Activated CD4-positive, alpha-beta memory T cell treated with anti-CD3 and anti-CD28 coated beads for 36 hours (primary cell): ENCODE measurements at regions not wholly inside any gene's neighbourhood (a gene's known extent, or its start where the extent isn't known, plus 50 kb on each side); places are given as distances from the start of the nearest gene placed in this dataset.
A peak's percentile ranks its signal among the peaks of the same experiment; 100 is the strongest.

Source experiments
- CTCF ChIA-PET: fragments of 350-600 bp; sonication (Branson Sonifier 250); formaldehyde crosslinking; loops from one replicate; lab custom pipeline; 2021; ENCODE audit warnings: antibody characterized with exemption, inconsistent platforms; lab: Charles Lee
- POLR2A ChIA-PET: fragments of 350-600 bp; sonication (Branson Sonifier 250); formaldehyde crosslinking; loops from one replicate; lab custom pipeline; 2021; ENCODE audit warnings: antibody characterized with exemption; lab: Charles Lee
- DNase-seq: peaks from one replicate; pipeline ENCODE4 v3.0.0-alpha.2; 2020
- H3K27ac Mint-ChIP-seq: one replicate; pipeline ENCODE4 v1.8.0; 2021; ENCODE audit warnings: mixed read lengths
- H3K27me3 Mint-ChIP-seq: one replicate; pipeline ENCODE4 v1.8.0; 2021; ENCODE audit warnings: mixed read lengths
- H3K36me3 Mint-ChIP-seq: one replicate; pipeline ENCODE4 v1.8.0; 2021; ENCODE audit warnings: mixed read lengths
- H3K4me1 Mint-ChIP-seq: one replicate; pipeline ENCODE4 v1.8.0; 2021; ENCODE audit warnings: low read depth, mixed read lengths
- H3K4me3 Mint-ChIP-seq: one replicate; pipeline ENCODE4 v1.8.0; 2021; ENCODE audit warnings: mild to moderate bottlenecking, mixed read lengths
- H3K9me3 Mint-ChIP-seq: one replicate; pipeline ENCODE4 v1.8.0; 2021; ENCODE audit warnings: mixed read lengths
- intact Hi-C: fragments of 100-400 bp; cut with micrococcal nuclease; formaldehyde crosslinking; loops from one replicate; pipeline ENCODE4 v1.15.1; 2023

DNA sequence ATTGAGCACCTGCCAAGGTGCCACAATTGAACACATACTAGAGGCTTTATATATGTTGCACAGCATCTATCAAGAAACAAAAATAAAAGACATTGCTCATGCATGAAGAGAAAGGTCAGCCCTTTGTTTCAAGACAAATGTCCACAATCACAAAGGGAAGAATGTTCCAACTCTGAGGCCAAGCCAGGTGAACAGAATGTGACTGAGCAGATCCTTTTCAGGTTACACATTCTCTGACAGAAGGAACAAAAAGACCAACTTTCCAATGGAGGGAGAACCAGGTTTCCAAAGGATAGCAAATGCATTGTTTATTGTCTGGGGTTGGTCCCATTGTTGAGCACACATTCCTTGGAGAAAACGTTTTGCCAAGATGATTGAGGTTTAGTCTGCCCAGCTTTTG lies 50.2 kb upstream of the FAM174B start:
- DNase-seq, result no peak
- Mint-ChIP-seq H3K27ac (no peak overlapping the region), H3K4me3 (no peak overlapping the region), H3K9me3 (no peaks in the 10 kb centered on the region), H3K36me3 (no peaks in the 10 kb centered on the region), H3K27me3 (no peaks in the 10 kb centered on the region), H3K4me1 (peaks cover 13% of the 10 kb centered on the region)
- intact Hi-C loops, result no loop called here
- POLR2A ChIA-PET, result no interaction called here
- CTCF ChIA-PET, result no interaction called here

- intact Hi-C loops, result no loop called here
- ChIA-PET POLR2A (no interaction called here), CTCF (interaction anchor here (1.3 kb wide), 1 partner anchor 10 kb away, joined by 3 read pairs; no protein-coding TSS in a partner anchor)
- Mint-ChIP-seq H3K4me3 (no peak overlapping the region), H3K9me3 (no peaks in the 10 kb centered on the region), H3K36me3 (no peaks in the 10 kb centered on the region), H3K4me1 (peaks cover 13% of the 10 kb centered on the region), H3K27me3 (no peaks in the 10 kb centered on the region), H3K27ac (no peak overlapping the region)
- DNase-seq, result no peak
Observed at GRCh38 chr15:92706201-92706600, 50.6 kb upstream of the FAM174B start.

DNA sequence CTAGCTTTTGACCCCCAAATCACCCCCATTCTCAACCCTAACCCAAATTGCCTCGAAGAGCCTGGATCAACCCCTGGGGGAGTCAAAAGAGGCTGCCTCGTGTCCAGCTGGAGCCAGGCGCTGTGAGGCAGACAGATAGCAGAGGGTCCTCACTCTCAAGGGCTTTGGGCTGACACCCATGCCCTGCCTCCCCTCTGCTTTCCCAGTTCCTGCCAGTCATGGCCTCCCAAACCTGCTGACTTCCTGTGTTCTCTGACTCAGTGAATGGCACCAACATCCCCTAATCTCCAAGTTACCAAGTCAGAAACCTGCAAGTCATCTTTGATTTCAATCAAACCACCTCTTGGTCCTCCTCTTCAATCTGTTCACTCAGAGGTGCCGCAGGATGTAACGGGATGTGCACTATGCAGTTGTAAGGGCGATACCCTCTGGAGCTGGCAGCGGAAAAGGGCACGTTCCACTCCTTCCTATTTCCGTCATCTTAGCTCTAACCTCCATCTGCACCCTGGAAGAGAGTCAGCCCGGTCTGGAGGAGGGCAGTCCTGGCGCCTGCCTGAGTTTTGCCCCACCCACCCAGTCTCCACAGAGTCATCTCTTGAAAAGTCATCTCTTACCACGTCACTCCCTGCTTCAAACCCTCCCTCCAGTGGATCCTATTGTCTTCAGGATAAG lies 52.4 kb upstream of the FAM174B start:
- no peaks in the 10 kb centered on the region for H3K27me3 Mint-ChIP-seq
- H3K36me3 Mint-ChIP-seq, result no peaks in the 10 kb centered on the region
- no peak overlapping the region for H3K4me3 Mint-ChIP-seq
- intact Hi-C loops, result no loop called here
- POLR2A ChIA-PET, result no interaction called here
- H3K9me3 Mint-ChIP-seq, result no peaks in the 10 kb centered on the region
- no peak overlapping the region for H3K27ac Mint-ChIP-seq
- CTCF ChIA-PET, result interaction anchor here (2.4 kb wide), 1 partner anchor 186 kb away, joined by 7 read pairs; no protein-coding TSS in a partner anchor
- peak; percentile 17 for DNase-seq
- peaks cover 13% of the 10 kb centered on the region for H3K4me1 Mint-ChIP-seq

DNA sequence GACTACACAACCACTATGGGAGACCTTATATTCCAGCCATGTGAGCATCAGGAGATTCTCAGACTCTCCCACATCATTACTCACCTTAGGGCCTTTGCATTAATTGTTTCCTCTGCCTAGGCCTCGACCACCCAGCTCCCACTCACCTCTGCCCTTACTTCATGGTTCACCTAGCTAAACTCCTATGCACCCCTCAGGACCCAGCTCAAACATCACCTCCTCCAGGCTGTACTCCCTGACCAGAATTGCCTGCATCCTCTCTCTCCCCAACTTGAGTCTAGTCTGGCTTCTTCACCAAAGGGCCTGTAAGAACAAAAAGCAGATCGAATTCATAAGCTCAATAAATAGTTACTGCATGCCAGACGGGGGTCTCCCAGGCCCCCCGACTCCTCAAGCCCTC lies 53.1 kb upstream of the FAM174B start:
- Mint-ChIP-seq H3K9me3 (no peaks in the 10 kb centered on the region), H3K27ac (no peak overlapping the region), H3K36me3 (no peaks in the 10 kb centered on the region), H3K4me1 (peaks cover 13% of the 10 kb centered on the region), H3K27me3 (peaks cover 3% of the 10 kb centered on the region), H3K4me3 (no peak overlapping the region)
- DNase-seq, result no peak
- ChIA-PET POLR2A (no interaction called here), CTCF (interaction anchor here (2.4 kb wide), 1 partner anchor 187 kb away, joined by 7 read pairs; no protein-coding TSS in a partner anchor)
- intact Hi-C loops, result no loop called here

DNA sequence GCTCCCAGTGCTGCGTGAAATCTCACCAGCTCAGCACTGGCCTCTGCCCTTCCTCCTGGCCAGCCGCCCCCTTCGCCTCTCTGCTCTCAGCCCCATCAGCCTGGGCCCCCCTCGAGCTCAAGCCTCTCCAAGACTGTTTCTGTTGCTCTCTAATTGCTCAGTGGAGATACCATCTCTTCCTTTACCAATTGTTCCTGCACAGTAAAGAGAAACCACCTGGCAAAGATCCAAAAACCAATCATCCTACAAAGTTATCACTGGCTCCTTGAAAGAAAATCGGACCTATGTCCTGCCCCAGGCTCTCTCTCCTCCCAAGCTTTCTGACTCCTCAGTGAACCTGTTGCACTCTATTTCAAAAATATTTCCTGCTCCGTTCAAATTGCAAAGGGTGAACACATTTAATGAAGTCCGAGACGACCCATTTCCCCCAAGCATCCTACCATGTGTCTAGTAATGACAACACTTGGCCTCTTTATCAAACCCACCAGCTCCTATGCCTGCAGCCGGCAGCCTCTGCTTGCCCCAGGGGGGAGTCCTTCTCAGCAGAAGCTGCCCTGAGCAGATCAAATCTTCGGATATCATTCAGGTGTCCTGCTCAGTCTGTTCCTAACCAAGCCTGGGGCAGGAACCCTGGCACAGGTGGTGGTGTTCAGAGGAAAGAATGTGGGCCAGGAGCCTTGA lies 53.7 kb upstream of the FAM174B start:
- Mint-ChIP-seq H3K4me1 (peaks cover 16% of the 10 kb centered on the region), H3K27ac (no peak overlapping the region), H3K4me3 (no peak overlapping the region), H3K27me3 (peaks cover 6% of the 10 kb centered on the region), H3K36me3 (no peaks in the 10 kb centered on the region), H3K9me3 (no peaks in the 10 kb centered on the region)
- DNase-seq, result no peak
- ChIA-PET CTCF (interaction anchor here (2.4 kb wide), 1 partner anchor 187 kb away, joined by 7 read pairs; no protein-coding TSS in a partner anchor), POLR2A (no interaction called here)
- intact Hi-C loops, result no loop called here

DNA sequence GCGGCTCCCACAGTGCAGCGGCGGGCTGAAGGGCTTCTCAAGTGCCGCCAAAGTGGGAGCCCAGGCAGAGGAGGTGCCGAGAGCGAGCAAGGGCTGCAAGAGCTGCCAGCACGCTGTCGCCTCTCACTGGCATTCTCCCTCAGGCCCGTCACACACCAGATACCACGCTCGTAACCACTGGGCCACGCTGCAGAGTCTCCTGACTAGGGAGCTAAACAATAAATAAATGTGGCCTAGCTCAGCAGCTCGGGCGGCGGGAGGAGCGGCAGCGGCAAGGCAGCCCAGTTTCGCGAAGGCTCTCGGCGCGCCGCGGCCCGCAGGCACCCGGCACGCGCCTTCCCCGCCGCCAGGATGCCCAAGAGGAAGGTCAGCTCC lies 55.9 kb upstream of the FAM174B start:
- Mint-ChIP-seq H3K36me3 (no peaks in the 10 kb centered on the region), H3K27ac (no peak overlapping the region), H3K27me3 (peaks cover 14% of the 10 kb centered on the region), H3K9me3 (no peaks in the 10 kb centered on the region), H3K4me3 (no peak overlapping the region), H3K4me1 (peaks cover 18% of the 10 kb centered on the region)
- ChIA-PET CTCF (interaction anchor here (1.5 kb wide), 1 partner anchor 190 kb away, joined by 4 read pairs; no protein-coding TSS in a partner anchor), POLR2A (no interaction called here)
- no peak for DNase-seq
- intact Hi-C loops, result no loop called here

- ChIA-PET POLR2A (no interaction called here), CTCF (interaction anchor here (0.6 to 4.0 kb wide), 34 partner anchors 10 to 623 kb away, joined by 3 to 77 read pairs (median 4); partner anchors contain the start of genes FAM174B and ST8SIA2)
- Mint-ChIP-seq H3K36me3 (no peaks in the 10 kb centered on the region), H3K27me3 (peaks cover 20% of the 10 kb centered on the region), H3K4me3 (peak overlapping the region; percentile 38), H3K9me3 (no peaks in the 10 kb centered on the region), H3K27ac (no peak overlapping the region), H3K4me1 (peaks cover 9% of the 10 kb centered on the region)
- intact Hi-C loops, result loop anchor here (1.0 kb wide), 2 partner anchors 193 to 617 kb away; no protein-coding TSS in a partner anchor
- no peak for DNase-seq
Observed at GRCh38 chr15:92714077-92714476, 58.5 kb upstream of the FAM174B start.

GRCh38 chr15:92714477-92715401 lies 59.2 kb upstream of the FAM174B start:
- peaks cover 6% of the 10 kb centered on the region for H3K4me1 Mint-ChIP-seq
- peaks cover 22% of the 10 kb centered on the region for H3K27me3 Mint-ChIP-seq
- no peak overlapping the region for H3K27ac Mint-ChIP-seq
- H3K9me3 Mint-ChIP-seq, result no peaks in the 10 kb centered on the region
- peak overlapping the region; percentile 38 for H3K4me3 Mint-ChIP-seq
- ChIA-PET CTCF (interaction anchor here (0.6 to 4.0 kb wide), 38 partner anchors 9 to 624 kb away, joined by 3 to 77 read pairs (median 4); partner anchors contain the start of genes FAM174B and ST8SIA2), POLR2A (no interaction called here)
- DNase-seq, result peak; percentile 82
- H3K36me3 Mint-ChIP-seq, result no peaks in the 10 kb centered on the region
- intact Hi-C loops, result loop anchor here (1.0 to 5.0 kb wide), 5 partner anchors 89 to 617 kb away; partner anchors contain the start of gene ST8SIA2

DNA sequence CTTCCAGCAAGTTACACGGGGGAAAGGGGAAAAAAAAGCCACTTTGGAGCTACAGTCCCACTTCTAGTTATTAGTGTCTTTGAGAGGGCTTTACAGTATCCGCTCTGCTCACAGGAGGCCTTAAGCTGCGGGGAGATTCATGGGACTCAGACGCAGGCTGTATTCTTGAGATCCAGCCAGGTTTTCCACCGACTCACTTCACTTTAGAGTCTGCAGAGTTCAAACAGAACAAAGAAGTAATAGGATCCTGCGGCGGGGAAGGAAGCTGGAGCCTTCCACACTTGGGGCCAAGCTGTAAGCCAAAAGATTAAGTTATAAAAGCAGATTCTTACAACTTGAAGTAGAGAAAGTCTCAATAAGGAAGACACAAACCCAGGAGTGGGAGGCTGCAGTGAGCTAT lies 60.2 kb upstream of the FAM174B start:
- intact Hi-C loops, result loop anchor here (1.0 to 5.0 kb wide), 3 partner anchors 90 to 323 kb away; partner anchors contain the start of gene ST8SIA2
- no peak for DNase-seq
- Mint-ChIP-seq H3K9me3 (no peaks in the 10 kb centered on the region), H3K36me3 (no peaks in the 10 kb centered on the region), H3K27ac (no peak overlapping the region), H3K27me3 (peaks cover 24% of the 10 kb centered on the region), H3K4me3 (no peak overlapping the region), H3K4me1 (peaks cover 6% of the 10 kb centered on the region)
- ChIA-PET CTCF (interaction anchor here (0.8 to 4.0 kb wide), 11 partner anchors 9 to 617 kb away, joined by 3 to 30 read pairs (median 4); no protein-coding TSS in a partner anchor), POLR2A (no interaction called here)

GRCh38 chr15:92719021-92719420 lies 63.4 kb upstream of the FAM174B start:
- ChIA-PET CTCF (no interaction called here), POLR2A (no interaction called here)
- DNase-seq, result no peak
- peaks cover 28% of the 10 kb centered on the region for H3K27me3 Mint-ChIP-seq
- H3K9me3 Mint-ChIP-seq, result peaks cover 4% of the 10 kb centered on the region
- no peak overlapping the region for H3K27ac Mint-ChIP-seq
- peaks cover 7% of the 10 kb centered on the region for H3K4me1 Mint-ChIP-seq
- intact Hi-C loops, result loop anchor here (5.0 kb wide), 1 partner anchor 327 kb away; the partner anchor contains the start of gene ST8SIA2
- H3K36me3 Mint-ChIP-seq, result no peaks in the 10 kb centered on the region
- H3K4me3 Mint-ChIP-seq, result no peak overlapping the region

- no peak overlapping the region for H3K4me3 Mint-ChIP-seq
- no peak for DNase-seq
- peaks cover 5% of the 10 kb centered on the region for H3K4me1 Mint-ChIP-seq
- intact Hi-C loops, result no loop called here
- H3K9me3 Mint-ChIP-seq, result peaks cover 4% of the 10 kb centered on the region
- POLR2A ChIA-PET, result no interaction called here
- CTCF ChIA-PET, result interaction anchor here (1.2 kb wide), 1 partner anchor 10 kb away, joined by 3 read pairs; no protein-coding TSS in a partner anchor
- no peak overlapping the region for H3K27ac Mint-ChIP-seq
- H3K27me3 Mint-ChIP-seq, result peaks cover 16% of the 10 kb centered on the region
- H3K36me3 Mint-ChIP-seq, result no peaks in the 10 kb centered on the region
Observed at GRCh38 chr15:92724144-92724543, 68.6 kb upstream of the FAM174B start.
